ENCODE measurements at regions not wholly inside any gene's neighbourhood (a gene's known extent, or its start where the extent isn't known, plus 50 kb on each side); places are given as distances from the start of the nearest gene placed in this dataset.

GRCh38 chr1:163761898-163762297 lies 440.1 kb downstream of the NUF2 start:
- no peak for DNase-seq

- DNase-seq: no peak
Observed at GRCh38 chr1:163766257-163766918, 444.6 kb downstream of the NUF2 start.

- DNase-seq: no peak
Observed at GRCh38 chr1:163768576-163768975, 446.8 kb downstream of the NUF2 start.

GRCh38 chr1:163770265-163770664 lies 448.5 kb downstream of the NUF2 start:
- no peak for DNase-seq

- DNase-seq: no peak
Observed at GRCh38 chr1:163771637-163772036, 449.9 kb downstream of the NUF2 start.

- no peak for DNase-seq
Observed at GRCh38 chr1:163772246-163772645, 450.5 kb downstream of the NUF2 start.

- DNase-seq: no peak
Observed at GRCh38 chr1:163773396-163773795, 451.6 kb downstream of the NUF2 start.

GRCh38 chr1:163774401-163774945 lies 452.7 kb downstream of the NUF2 start:
- DNase-seq: no peak

- DNase-seq: no peak
Observed at GRCh38 chr1:163774978-163775620, 453.3 kb downstream of the NUF2 start.

- no peak for DNase-seq
Observed at GRCh38 chr1:163777205-163777604, 455.5 kb downstream of the NUF2 start.

GRCh38 chr1:163781146-163781545 lies 459.4 kb downstream of the NUF2 start:
- no peak for DNase-seq

- DNase-seq: no peak
Observed at GRCh38 chr1:163785868-163786405, 464.2 kb downstream of the NUF2 start.

- DNase-seq: no peak
Observed at GRCh38 chr1:163789911-163790310, 468.2 kb downstream of the NUF2 start.

- no peak for DNase-seq
Observed at GRCh38 chr1:163794551-163794950, 472.8 kb downstream of the NUF2 start.

- no peak for DNase-seq
Observed at GRCh38 chr1:163796394-163796821, 474.7 kb downstream of the NUF2 start.

GRCh38 chr1:163797816-163798215 lies 476.1 kb downstream of the NUF2 start:
- no peak for DNase-seq

- no peak for DNase-seq
Observed at GRCh38 chr1:163799190-163799805, 477.5 kb downstream of the NUF2 start.

GRCh38 chr1:163807331-163808049 lies 485.7 kb downstream of the NUF2 start:
- DNase-seq: no peak

GRCh38 chr1:163813251-163813650 lies 491.5 kb downstream of the NUF2 start:
- no peak for DNase-seq

GRCh38 chr1:163820226-163820625 lies 498.5 kb downstream of the NUF2 start:
- DNase-seq: peak; percentile 13

- DNase-seq: no peak
Observed at GRCh38 chr1:163820766-163821165, 499.0 kb downstream of the NUF2 start.

- no peak for DNase-seq
Observed at GRCh38 chr1:163821679-163822078, 499.9 kb downstream of the NUF2 start.

GRCh38 chr1:163823017-163823416 lies 501.3 kb downstream of the NUF2 start:
- no peak for DNase-seq
